Epidermal melanocyte (primary cell): ENCODE measurements at regions not wholly inside any gene's neighbourhood (a gene's known extent, or its start where the extent isn't known, plus 50 kb on each side); places are given as distances from the start of the nearest gene placed in this dataset.

Experiments used
- DNase-seq: peaks from one replicate; pipeline ENCODE4 v3.0.0; 2011; ENCODE audit warnings: low spot score; ENCODE audit not compliant: insufficient read length

GRCh38 chr5:135140446-135141204 is 106.6 kb upstream of the PITX1 start:
- no peak for DNase-seq

- peak; percentile 49 for DNase-seq
These were observed 105.5 kb upstream of the PITX1 start for GRCh38 chr5:135139381-135140134.

GRCh38 chr5:135138116-135138850 is 104.3 kb upstream of the PITX1 start:
- DNase-seq: no peak

- no peak for DNase-seq
These were observed 103.3 kb upstream of the PITX1 start for GRCh38 chr5:135137146-135137915.

- DNase-seq: no peak
These were observed 102.5 kb upstream of the PITX1 start for GRCh38 chr5:135136546-135136945.

GRCh38 chr5:135135530-135136226 is 101.7 kb upstream of the PITX1 start:
- DNase-seq: no peak

- DNase-seq: no peak
These were observed 100.8 kb upstream of the PITX1 start for GRCh38 chr5:135134691-135135381.

GRCh38 chr5:135133698-135134515 is 99.9 kb upstream of the PITX1 start:
- DNase-seq: no peak

- DNase-seq: no peak
These were observed 99.2 kb upstream of the PITX1 start for GRCh38 chr5:135133181-135133580.

- no peak for DNase-seq
These were observed 98.0 kb upstream of the PITX1 start for GRCh38 chr5:135131801-135132680.

GRCh38 chr5:135130261-135131215 is 96.5 kb upstream of the PITX1 start:
- DNase-seq: no peak

- DNase-seq: no peak
These were observed 95.3 kb upstream of the PITX1 start for GRCh38 chr5:135129307-135129706.

GRCh38 chr5:135128361-135128760 is 94.3 kb upstream of the PITX1 start:
- DNase-seq: no peak

- DNase-seq: peak; percentile 57
These were observed 93.6 kb upstream of the PITX1 start for GRCh38 chr5:135127439-135128240.

- DNase-seq: no peak
These were observed 92.8 kb upstream of the PITX1 start for GRCh38 chr5:135126688-135127438.

- DNase-seq: no peak
These were observed 90.7 kb upstream of the PITX1 start for GRCh38 chr5:135124724-135125123.
